Sigmoid colon (tissue), 6 donors: ENCODE measurements at regions not wholly inside any gene's neighbourhood (a gene's known extent, or its start where the extent isn't known, plus 50 kb on each side); places are given as distances from the start of the nearest gene placed in this dataset.

Experiments used
- DNase-seq: peaks from one replicate; pipeline ENCODE4 v3.0.0-alpha.2; 2019
- H3K27ac ChIP-seq, 4 donors: fragments of 200-600 bp; sonication (generic); one replicate each; pipeline ENCODE4 v1.5.1; 2016 to 2019; ENCODE audit warnings: mild to moderate bottlenecking in 1 of 4
- H3K27me3 ChIP-seq, 3 donors: fragments of 200-600 bp; sonication (generic); one replicate each; pipeline ENCODE4 v1.5.1; 2019; ENCODE audit warnings: mild to moderate bottlenecking in 1 of 3
- H3K36me3 ChIP-seq, 4 donors: fragments of 200-600 bp; sonication (generic); one replicate each; pipeline ENCODE4 v1.5.1; 2016 to 2019
- H3K4me1 ChIP-seq, 4 donors: fragments of 200-600 bp; sonication (generic); one replicate each; pipeline ENCODE4 v1.5.1; 2017 to 2019
- H3K4me3 ChIP-seq, 4 donors: fragments of 200-600 bp; sonication (generic); one replicate each; pipeline ENCODE4 v1.5.1; 2017 to 2019; ENCODE audit warnings: mild to moderate bottlenecking in 2 of 4, moderate library complexity in 1 of 4
- H3K9me3 ChIP-seq, 4 donors: fragments of 200-600 bp in 3 of 4; sonication (generic) in 3 of 4; one replicate each; pipeline versions ENCODE4 v1.5.1 to v1.6.1; 2013 to 2019
- EP300 ChIP-seq, 4 donors: sonication (generic); formaldehyde crosslinking; IDR thresholded peaks; one replicate each; pipeline ENCODE4 v1.6.1; 2017; ENCODE audit warnings: antibody characterized with exemption in 4 of 4
- POLR2A ChIP-seq, 2 donors: fragments of 450-650 bp; IDR thresholded peaks; one replicate each; pipeline ENCODE4 v1.6.1; 2016; ENCODE audit warnings: antibody characterized with exemption in 2 of 2, mild to moderate bottlenecking in 2 of 2, moderate library complexity in 2 of 2
- POLR2AphosphoS5 ChIP-seq, 4 donors: sonication (generic); formaldehyde crosslinking; IDR thresholded peaks; one replicate each; pipeline ENCODE4 v1.6.1; 2017; ENCODE audit warnings: antibody characterized with exemption in 4 of 4
- WGBS, 2 donors: extraction: QIAGEN DNeasy Blood & Tissue Kit; methylation state at CpG; one replicate each; pipeline ENCODE4 v1.1.7; 2013; 5-methylcytosine and 5-hydroxymethylcytosine counted together
- intact Hi-C: fragments of 100-400 bp; cut with DNase I; formaldehyde crosslinking; loops from one replicate; pipeline ENCODE4 v1.15.1; 2023
- TF ChIP-seq, protein P1 (sequence below), 4 experiments: fragments of 450-650 bp in 3 of 4; fragments of 200-600 bp in 1 of 4; IDR thresholded peaks; one replicate each; pipeline ENCODE4 v1.5.1; 2016 to 2019; ENCODE audit warnings: antibody characterized with exemption in 4 of 4, mild to moderate bottlenecking in 3 of 4, moderate library complexity in 2 of 4
- donor health status: healthy with polysubstance abuse.
- donor health status: healthy.

DNA sequence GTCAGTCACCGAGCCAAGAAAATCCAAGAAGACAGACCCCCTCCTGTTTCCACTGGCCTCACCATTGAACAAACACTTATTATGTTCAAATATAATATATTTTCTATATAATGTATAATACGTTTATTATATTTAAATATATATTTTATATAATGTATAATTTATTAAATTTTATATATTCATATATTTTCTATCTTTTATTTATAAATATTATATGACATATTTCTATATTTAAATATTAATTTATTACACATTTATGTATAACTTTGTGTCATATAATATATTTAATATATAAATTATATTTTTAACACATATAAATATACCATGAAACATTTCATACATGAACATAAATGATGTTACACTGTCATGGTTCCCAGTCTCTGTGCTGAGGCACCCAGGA lies 60.9 kb upstream of the RMDN2 start:
- 89 to 92% methylated on average over 2 of the region's 2 CpGs for WGBS, 2 donors

DNA sequence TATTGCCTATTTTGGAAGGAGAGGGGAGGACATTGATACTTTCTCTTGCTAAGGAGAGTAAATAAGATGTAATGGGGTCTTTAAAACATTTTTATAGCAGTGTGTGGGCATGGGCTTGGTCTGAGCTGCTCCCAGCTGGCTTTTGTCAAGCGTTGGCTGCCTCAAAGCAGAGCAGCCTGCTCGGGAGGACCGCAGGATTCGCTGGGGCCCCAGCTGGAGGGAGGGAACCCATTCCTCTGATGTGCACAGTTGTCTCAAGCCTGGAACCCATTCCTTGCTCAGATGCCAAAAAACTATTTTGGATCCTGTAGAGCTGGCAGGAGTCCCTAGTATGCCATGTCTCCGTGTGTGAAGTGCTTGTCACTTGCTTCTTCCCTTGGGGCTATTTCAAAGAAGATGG lies 59.4 kb upstream of the RMDN2 start:
- H3K27me3 ChIP-seq = no peaks in the 10 kb centered on the region
- peak in 2 of 4 donors; percentile 52 to 82 for TF ChIP-seq EP300 (IDR thresholded peaks at IDR 0.05)
- TF ChIP-seq, protein P1, sequence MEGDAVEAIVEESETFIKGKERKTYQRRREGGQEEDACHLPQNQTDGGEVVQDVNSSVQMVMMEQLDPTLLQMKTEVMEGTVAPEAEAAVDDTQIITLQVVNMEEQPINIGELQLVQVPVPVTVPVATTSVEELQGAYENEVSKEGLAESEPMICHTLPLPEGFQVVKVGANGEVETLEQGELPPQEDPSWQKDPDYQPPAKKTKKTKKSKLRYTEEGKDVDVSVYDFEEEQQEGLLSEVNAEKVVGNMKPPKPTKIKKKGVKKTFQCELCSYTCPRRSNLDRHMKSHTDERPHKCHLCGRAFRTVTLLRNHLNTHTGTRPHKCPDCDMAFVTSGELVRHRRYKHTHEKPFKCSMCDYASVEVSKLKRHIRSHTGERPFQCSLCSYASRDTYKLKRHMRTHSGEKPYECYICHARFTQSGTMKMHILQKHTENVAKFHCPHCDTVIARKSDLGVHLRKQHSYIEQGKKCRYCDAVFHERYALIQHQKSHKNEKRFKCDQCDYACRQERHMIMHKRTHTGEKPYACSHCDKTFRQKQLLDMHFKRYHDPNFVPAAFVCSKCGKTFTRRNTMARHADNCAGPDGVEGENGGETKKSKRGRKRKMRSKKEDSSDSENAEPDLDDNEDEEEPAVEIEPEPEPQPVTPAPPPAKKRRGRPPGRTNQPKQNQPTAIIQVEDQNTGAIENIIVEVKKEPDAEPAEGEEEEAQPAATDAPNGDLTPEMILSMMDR (IDR thresholded peaks at IDR 0.05) = no peak
- peak; percentile 49 to 85 (median 73) for TF ChIP-seq POLR2AphosphoS5 (IDR thresholded peaks at IDR 0.05)
- peak overlapping the region in 3 of 4 donors; percentile 72 to 88 (median 76) for H3K27ac ChIP-seq
- no peaks in the 10 kb centered on the region for H3K36me3 ChIP-seq
- no peak overlapping the region for H3K4me3 ChIP-seq
- H3K4me1 ChIP-seq = peaks cover 0 to 59% (median 38%) of the 10 kb centered on the region in 4 donors
- H3K9me3 ChIP-seq = no peaks in the 10 kb centered on the region
- peak; percentile 88 for DNase-seq
- intact Hi-C loops = no loop called here
- 77 to 87% methylated on average over 5 of the region's 5 CpGs for WGBS, 2 donors

More for the DNA sequence above, 60.9 kb upstream of the RMDN2 start:
- H3K4me3 ChIP-seq = no peak overlapping the region
- TF ChIP-seq EP300 (IDR thresholded peaks at IDR 0.05) = no peak
- TF ChIP-seq, protein P1 (IDR thresholded peaks at IDR 0.05) = no peak
- no peak for TF ChIP-seq POLR2AphosphoS5 (IDR thresholded peaks at IDR 0.05)
- no peak for TF ChIP-seq POLR2A (IDR thresholded peaks at IDR 0.05)
- intact Hi-C loops = no loop called here
- DNase-seq = no peak
- H3K27ac ChIP-seq = peak overlapping the region in 1 of 4 donors; percentile 88
- no peaks in the 10 kb centered on the region for H3K9me3 ChIP-seq
- peaks cover 0 to 50% (median 27%) of the 10 kb centered on the region in 4 donors for H3K4me1 ChIP-seq
- no peaks in the 10 kb centered on the region for H3K27me3 ChIP-seq
- H3K36me3 ChIP-seq = no peaks in the 10 kb centered on the region

DNA sequence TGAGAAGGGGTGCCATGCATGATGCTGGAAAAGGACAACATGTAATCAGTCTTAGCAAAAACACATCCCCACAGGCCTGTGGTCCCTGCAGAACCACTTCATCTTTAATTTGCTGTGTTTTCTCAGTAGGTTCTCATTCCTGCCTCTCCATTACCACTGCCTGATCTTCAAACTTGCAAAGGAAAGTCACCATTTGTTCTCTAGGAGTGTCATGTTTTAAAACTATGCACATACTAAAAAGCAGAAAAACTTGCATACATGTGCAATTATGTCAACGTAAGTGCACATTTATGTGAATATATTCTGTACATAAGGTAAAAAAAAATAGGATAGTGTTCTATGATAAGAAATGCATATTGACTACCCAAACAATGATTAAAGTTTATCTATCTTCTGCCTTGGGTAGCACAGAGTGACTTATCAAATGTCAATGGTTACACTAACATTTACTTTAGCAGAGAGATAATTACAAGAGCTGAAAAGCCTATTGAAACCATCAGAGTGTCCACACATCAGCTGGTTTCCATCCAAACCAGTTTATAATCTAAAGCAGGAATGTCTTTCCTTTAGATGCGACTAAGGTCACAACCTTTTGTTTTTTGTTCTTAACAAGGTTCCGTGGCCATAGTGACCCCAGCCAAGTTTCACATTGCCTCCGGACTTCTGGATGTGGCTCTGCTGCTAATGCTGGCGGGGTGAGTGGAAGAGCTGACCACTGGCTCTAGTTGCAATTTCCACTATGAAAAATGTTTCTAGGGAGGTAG lies 58.7 kb upstream of the RMDN2 start:
- TF ChIP-seq POLR2A (IDR thresholded peaks at IDR 0.05) (no peak), EP300 (IDR thresholded peaks at IDR 0.05) (no peak), POLR2AphosphoS5 (IDR thresholded peaks at IDR 0.05) (no peak)
- TF ChIP-seq, protein P1 (IDR thresholded peaks at IDR 0.05) = no peak
- Histone ChIP-seq H3K4me3 (no peak overlapping the region), H3K27me3 (no peaks in the 10 kb centered on the region), H3K36me3 (no peaks in the 10 kb centered on the region), H3K9me3 (no peaks in the 10 kb centered on the region), H3K27ac (peak overlapping the region in 3 of 4 donors; percentile 72 to 88 (median 76)), H3K4me1 (peaks cover 0 to 63% (median 44%) of the 10 kb centered on the region in 4 donors)
- DNase-seq = no peak
- intact Hi-C loops = no loop called here
- 70 to 72% methylated on average over 5 of the region's 5 CpGs for WGBS, 2 donors

DNA sequence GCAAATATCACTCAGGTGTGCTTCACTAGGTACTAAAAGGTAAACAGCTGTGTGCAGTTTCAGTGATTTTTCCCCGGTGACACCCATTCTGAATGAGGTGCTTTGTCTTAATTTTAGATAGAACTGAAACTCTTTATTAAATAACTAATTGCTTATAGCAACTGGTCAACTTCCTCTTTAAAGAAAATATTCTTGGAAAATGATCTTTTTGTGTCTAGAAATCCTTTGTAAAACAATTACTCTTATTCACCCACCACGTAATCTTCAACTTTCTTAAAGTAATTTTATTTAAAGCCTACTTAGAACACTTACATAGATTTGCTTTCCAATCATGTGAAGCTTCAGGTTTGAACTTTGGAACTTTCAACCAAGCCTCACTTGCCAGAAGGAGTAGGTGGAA lies 57.9 kb upstream of the RMDN2 start:
- no peaks in the 10 kb centered on the region for H3K9me3 ChIP-seq
- 60 to 76% methylated on average over 2 of the region's 2 CpGs for WGBS, 2 donors
- H3K4me1 ChIP-seq = peaks cover 0 to 67% (median 52%) of the 10 kb centered on the region in 4 donors
- DNase-seq = no peak
- no peak overlapping the region for H3K4me3 ChIP-seq
- H3K36me3 ChIP-seq = no peaks in the 10 kb centered on the region
- intact Hi-C loops = no loop called here
- TF ChIP-seq EP300 (IDR thresholded peaks at IDR 0.05) (no peak), POLR2AphosphoS5 (IDR thresholded peaks at IDR 0.05) (no peak), POLR2A (IDR thresholded peaks at IDR 0.05) (no peak)
- TF ChIP-seq, protein P1 (IDR thresholded peaks at IDR 0.05) = no peak
- no peaks in the 10 kb centered on the region for H3K27me3 ChIP-seq
- H3K27ac ChIP-seq = peak overlapping the region in 3 of 4 donors; percentile 29 to 88 (median 76)
